Progenitor cell of endocrine pancreas (in vitro differentiated cells): ENCODE measurements at regions not wholly inside any gene's neighbourhood (a gene's known extent, or its start where the extent isn't known, plus 50 kb on each side); places are given as distances from the start of the nearest gene placed in this dataset.

Source experiments
- DNase-seq: peaks from one replicate; pipeline ENCODE4 v3.0.0; 2021; ENCODE audit warnings: low spot score; ENCODE audit not compliant: unreplicated experiment
- H3K27ac Mint-ChIP-seq: 2 replicates; pipeline ENCODE4 v1.8.0; 2021; ENCODE audit warnings: mild to moderate bottlenecking, moderate library complexity, mixed read lengths
- H3K27me3 Mint-ChIP-seq: 2 replicates; pipeline ENCODE4 v1.8.0; 2021; ENCODE audit warnings: mixed read lengths
- H3K36me3 Mint-ChIP-seq: 2 replicates; pipeline ENCODE4 v1.8.0; 2022; ENCODE audit warnings: mixed read lengths; ENCODE audit not compliant: insufficient read depth
- H3K4me1 Mint-ChIP-seq: 2 replicates; pipeline ENCODE4 v1.8.0; 2021; ENCODE audit warnings: low read depth, mixed read lengths
- H3K4me3 Mint-ChIP-seq: 2 replicates; pipeline ENCODE4 v1.8.0; 2021; ENCODE audit warnings: low read depth, mild to moderate bottlenecking, moderate library complexity, mixed read lengths
- H3K9me3 Mint-ChIP-seq: 2 replicates; pipeline ENCODE4 v1.8.0; 2021; ENCODE audit warnings: low read depth, mixed read lengths
- TF ChIP-seq, protein P1 (sequence below): fragments of 200-600 bp; sonication (generic); IDR thresholded peaks from one replicate; pipeline ENCODE4 v1.5.0; 2021; ENCODE audit warnings: antibody characterized with exemption, mild to moderate bottlenecking; ENCODE audit not compliant: unreplicated experiment

DNA sequence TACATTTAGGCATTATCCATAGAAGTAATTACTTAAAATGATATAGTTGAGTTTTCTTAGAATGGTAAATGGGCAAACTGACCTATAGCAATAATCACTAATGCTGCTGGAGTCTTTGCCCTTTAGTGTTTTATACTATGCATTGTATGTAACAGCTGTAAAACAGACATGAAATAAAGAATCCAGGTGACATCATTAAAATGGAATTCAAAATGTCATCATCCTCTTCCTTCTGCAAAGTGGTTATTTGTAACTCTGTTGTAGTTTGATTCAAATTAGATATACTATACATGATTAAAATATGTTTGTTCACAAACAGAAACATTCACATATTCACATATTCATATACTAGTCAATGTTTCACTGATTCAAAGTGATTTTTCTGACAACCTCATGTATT, 598.8 kb downstream of the SLC16A7 start:
- no peaks in the 10 kb centered on the region for H3K36me3 Mint-ChIP-seq
- H3K27me3 Mint-ChIP-seq: no peaks in the 10 kb centered on the region
- TF ChIP-seq, protein P1, sequence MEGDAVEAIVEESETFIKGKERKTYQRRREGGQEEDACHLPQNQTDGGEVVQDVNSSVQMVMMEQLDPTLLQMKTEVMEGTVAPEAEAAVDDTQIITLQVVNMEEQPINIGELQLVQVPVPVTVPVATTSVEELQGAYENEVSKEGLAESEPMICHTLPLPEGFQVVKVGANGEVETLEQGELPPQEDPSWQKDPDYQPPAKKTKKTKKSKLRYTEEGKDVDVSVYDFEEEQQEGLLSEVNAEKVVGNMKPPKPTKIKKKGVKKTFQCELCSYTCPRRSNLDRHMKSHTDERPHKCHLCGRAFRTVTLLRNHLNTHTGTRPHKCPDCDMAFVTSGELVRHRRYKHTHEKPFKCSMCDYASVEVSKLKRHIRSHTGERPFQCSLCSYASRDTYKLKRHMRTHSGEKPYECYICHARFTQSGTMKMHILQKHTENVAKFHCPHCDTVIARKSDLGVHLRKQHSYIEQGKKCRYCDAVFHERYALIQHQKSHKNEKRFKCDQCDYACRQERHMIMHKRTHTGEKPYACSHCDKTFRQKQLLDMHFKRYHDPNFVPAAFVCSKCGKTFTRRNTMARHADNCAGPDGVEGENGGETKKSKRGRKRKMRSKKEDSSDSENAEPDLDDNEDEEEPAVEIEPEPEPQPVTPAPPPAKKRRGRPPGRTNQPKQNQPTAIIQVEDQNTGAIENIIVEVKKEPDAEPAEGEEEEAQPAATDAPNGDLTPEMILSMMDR: no peak
- peaks cover 4% of the 10 kb centered on the region for H3K4me1 Mint-ChIP-seq
- H3K9me3 Mint-ChIP-seq: peaks cover 6% of the 10 kb centered on the region
- H3K4me3 Mint-ChIP-seq: no peak overlapping the region
- no peak for DNase-seq
- no peak overlapping the region for H3K27ac Mint-ChIP-seq

DNA sequence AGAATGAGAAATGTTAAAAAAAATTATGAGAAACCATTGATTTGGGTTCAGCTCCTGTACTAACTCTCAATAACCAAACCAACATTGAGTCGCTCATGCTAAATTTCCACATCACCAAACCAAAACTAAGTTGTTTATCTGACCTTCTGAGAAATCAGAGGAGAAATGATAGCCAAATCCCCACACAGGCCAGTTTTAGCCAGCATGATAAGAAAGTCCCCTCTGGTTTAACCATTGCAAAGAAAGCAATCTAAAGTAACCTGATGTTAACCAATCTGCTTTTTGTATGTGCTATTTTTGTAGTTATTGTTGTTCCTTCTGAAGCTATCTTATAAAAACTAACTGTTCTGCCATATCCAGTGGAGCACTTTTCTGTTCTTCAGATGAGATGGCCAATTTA, 599.7 kb downstream of the SLC16A7 start:
- H3K27me3 Mint-ChIP-seq: no peaks in the 10 kb centered on the region
- H3K36me3 Mint-ChIP-seq: no peaks in the 10 kb centered on the region
- no peak overlapping the region for H3K4me3 Mint-ChIP-seq
- TF ChIP-seq, protein P1: no peak
- no peak for DNase-seq
- peaks cover 9% of the 10 kb centered on the region for H3K4me1 Mint-ChIP-seq
- no peak overlapping the region for H3K27ac Mint-ChIP-seq
- no peaks in the 10 kb centered on the region for H3K9me3 Mint-ChIP-seq

DNA sequence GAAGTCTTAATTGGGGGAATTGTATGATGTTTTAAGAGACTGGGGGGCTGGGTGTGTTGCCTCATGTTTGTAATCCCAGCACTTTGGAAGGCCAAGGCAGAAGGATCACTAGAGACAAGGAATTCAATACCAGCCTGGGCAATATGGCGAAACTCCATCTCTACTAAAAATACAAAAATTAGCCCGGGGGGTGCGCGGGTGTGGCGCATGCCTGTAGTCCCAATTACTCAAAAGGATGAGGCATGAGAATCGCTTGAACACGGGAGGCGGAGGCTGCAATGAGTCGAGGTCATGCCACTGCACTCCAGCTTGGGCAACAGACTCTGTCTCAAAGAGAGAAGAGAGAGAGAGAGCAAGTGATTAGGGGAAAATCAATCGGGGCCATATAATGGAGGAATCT, 600.5 kb downstream of the SLC16A7 start:
- DNase-seq: no peak
- TF ChIP-seq, protein P1: no peak
- H3K27me3 Mint-ChIP-seq: no peaks in the 10 kb centered on the region

DNA sequence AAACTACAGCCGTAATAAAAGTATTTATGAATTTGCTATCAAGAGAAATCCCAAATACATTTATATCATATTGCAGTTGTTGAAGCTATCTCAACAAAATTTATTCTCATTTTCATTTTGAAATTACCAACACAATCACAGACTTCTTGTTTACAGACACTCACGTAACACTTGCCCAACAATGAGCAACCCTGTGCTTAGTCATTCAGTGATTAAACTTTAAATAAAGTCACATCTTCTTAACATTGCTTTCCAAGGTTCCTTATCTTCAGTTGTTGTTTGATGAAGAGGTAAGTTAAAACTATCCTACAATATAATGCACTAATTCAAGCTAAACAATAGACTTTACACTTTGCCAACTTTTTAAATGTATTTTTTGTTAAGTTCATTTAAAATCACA, 601.8 kb downstream of the SLC16A7 start:
- H3K27ac Mint-ChIP-seq: no peak overlapping the region
- TF ChIP-seq, protein P1: no peak

More for the DNA sequence above, 600.5 kb downstream of the SLC16A7 start:
- Mint-ChIP-seq H3K27ac (no peak overlapping the region), H3K4me3 (no peak overlapping the region), H3K4me1 (peaks cover 10% of the 10 kb centered on the region), H3K9me3 (no peaks in the 10 kb centered on the region), H3K36me3 (no peaks in the 10 kb centered on the region)

DNA sequence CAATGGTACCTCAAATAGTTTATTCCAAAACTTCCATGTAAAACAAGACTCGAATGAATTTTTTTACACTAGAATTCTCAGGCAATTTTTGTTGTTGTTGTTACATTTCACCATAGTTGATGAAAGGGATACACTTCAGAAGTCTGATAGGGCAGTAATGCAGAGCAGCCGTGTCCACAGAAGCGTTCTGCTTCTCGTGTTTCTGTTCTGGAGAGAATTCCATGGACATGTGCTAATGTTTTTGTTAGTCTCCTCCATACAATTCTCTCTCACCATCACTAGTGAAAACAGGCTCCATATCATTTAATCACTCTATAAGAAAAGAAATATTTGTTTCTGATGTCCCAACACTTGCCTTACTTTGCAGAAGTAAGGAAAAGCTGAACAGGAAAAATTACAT, 606.1 kb downstream of the SLC16A7 start:
- no peak overlapping the region for H3K27ac Mint-ChIP-seq
- peaks cover 10% of the 10 kb centered on the region for H3K4me1 Mint-ChIP-seq
- DNase-seq: no peak
- H3K27me3 Mint-ChIP-seq: peaks cover 4% of the 10 kb centered on the region
- no peaks in the 10 kb centered on the region for H3K9me3 Mint-ChIP-seq
- TF ChIP-seq, protein P1: no peak
- no peak overlapping the region for H3K4me3 Mint-ChIP-seq
- H3K36me3 Mint-ChIP-seq: no peaks in the 10 kb centered on the region

More for the DNA sequence above, 601.8 kb downstream of the SLC16A7 start:
- no peaks in the 10 kb centered on the region for H3K36me3 Mint-ChIP-seq
- peaks cover 10% of the 10 kb centered on the region for H3K4me1 Mint-ChIP-seq
- peaks cover 1% of the 10 kb centered on the region for H3K27me3 Mint-ChIP-seq
- H3K9me3 Mint-ChIP-seq: no peaks in the 10 kb centered on the region
- H3K4me3 Mint-ChIP-seq: no peak overlapping the region
- no peak for DNase-seq
